GM23248 (cell line): ENCODE measurements at regions not wholly inside any gene's neighbourhood (a gene's known extent, or its start where the extent isn't known, plus 50 kb on each side); places are given as distances from the start of the nearest gene placed in this dataset.

Source experiments
- EZH2 ChIP-seq: fragments of 200-600 bp; sonication (generic); IDR thresholded peaks from 2 replicates; pipeline ENCODE4 v1.6.1; 2018; ENCODE audit warnings: antibody characterized with exemption, mild to moderate bottlenecking; ENCODE audit not compliant: insufficient read depth, poor library complexity, severe bottlenecking
- EZH2phosphoT487 ChIP-seq: fragments of 200-600 bp; sonication (generic); IDR thresholded peaks from 2 replicates; pipeline ENCODE4 v1.6.1; 2018; ENCODE audit warnings: antibody characterized with exemption, moderate library complexity, mild to moderate bottlenecking, low read depth; ENCODE audit not compliant: insufficient read depth

DNA sequence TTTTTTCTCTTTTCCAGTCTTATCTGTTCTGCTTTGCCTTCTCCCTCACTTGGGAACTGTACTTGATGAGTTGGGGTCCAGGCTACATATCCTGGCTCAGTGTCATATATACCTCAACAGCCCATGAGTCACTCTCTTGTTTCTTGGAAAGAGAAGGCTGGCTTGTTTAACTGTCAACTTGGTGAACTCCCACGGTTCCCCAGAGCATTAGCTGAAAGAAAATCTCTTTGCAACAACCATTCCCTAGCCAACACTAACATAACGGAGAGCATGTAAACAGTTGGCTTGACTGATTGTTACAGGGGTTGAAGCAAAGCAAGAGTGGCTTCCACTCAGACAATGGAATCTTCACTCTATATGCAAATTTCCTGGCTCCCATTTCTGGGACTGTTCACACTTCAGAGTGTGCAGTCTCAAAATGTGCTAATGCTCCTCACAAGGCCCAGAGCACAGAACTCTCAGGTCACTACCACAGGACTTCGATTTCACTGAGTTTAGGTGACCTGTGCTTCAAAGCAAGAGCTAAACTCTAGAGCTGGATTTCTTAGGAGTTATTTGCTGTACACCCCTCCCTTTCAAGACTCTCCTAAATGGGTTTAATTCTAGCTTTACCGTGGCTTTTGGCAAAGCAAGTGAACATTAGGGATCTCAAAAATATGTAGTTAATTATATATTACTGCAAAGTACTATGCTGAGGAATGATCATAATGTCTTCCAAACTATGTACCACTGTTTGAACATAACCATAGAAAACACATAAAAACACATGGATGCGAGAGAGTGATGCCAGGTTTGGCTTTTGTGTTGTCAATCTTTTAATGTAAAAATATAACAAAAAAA lies 609.8 kb downstream of the RFPL4B start:
- TF ChIP-seq EZH2 (no peak), EZH2phosphoT487 (no peak)
